ENCODE measurements at regions not wholly inside any gene's neighbourhood (a gene's known extent, or its start where the extent isn't known, plus 50 kb on each side); places are given as distances from the start of the nearest gene placed in this dataset.

GRCh38 chr5:17436350-17436749 is 61.7 kb upstream of the TAF11L2 start:
- intact Hi-C loops (cut with DNase I; ENCODE audit: low total_unique reads), result no loop called here
- H3K36me3 ChIP-seq, result no peaks in the 10 kb centered on the region
- no peak for DNase-seq
- H3K4me1 ChIP-seq, result peaks cover 0 to 32% (median 18%) of the 10 kb centered on the region in 6 donors
- no peaks in the 10 kb centered on the region for H3K27me3 ChIP-seq (replicated peaks in 1 of 7)
- H3K27ac ChIP-seq, result peak overlapping the region; percentile 32 to 92 (median 88)
- TF ChIP-seq POLR2AphosphoS5 (IDR thresholded peaks at IDR 0.05), result no peak
- TF ChIP-seq CTCF (IDR thresholded peaks at IDR 0.05 in 8 of 11, conservative IDR thresholded peaks at IDR 0.05 in 3 of 11), result no peak
- no peak for TF ChIP-seq POLR2A (IDR thresholded peaks at IDR 0.05)
- 10 to 26% (median 18%) methylated on average over 4 of the region's 4 CpGs for WGBS, 5 donors
- peak overlapping the region in 7 of 8 donors; percentile 4 to 60 (median 9) for H3K4me3 ChIP-seq
- H3K9me3 ChIP-seq, result peaks cover 0 to 29% (median 19%) of the 10 kb centered on the region in 8 donors

GRCh38 chr5:17436761-17437221 is 61.2 kb upstream of the TAF11L2 start:
- intact Hi-C loops (cut with DNase I; ENCODE audit: low total_unique reads), result no loop called here
- H3K4me3 ChIP-seq, result peak overlapping the region in 7 of 8 donors; percentile 4 to 60 (median 9)
- peak overlapping the region; percentile 32 to 92 (median 88) for H3K27ac ChIP-seq
- TF ChIP-seq POLR2A (IDR thresholded peaks at IDR 0.05) (no peak), POLR2AphosphoS5 (IDR thresholded peaks at IDR 0.05) (peak in 1 of 3 donors; percentile 42)
- H3K9me3 ChIP-seq, result peaks cover 0 to 30% (median 21%) of the 10 kb centered on the region in 8 donors
- H3K36me3 ChIP-seq, result no peaks in the 10 kb centered on the region
- no peaks in the 10 kb centered on the region for H3K27me3 ChIP-seq (replicated peaks in 1 of 7)
- no peak for DNase-seq
- H3K4me1 ChIP-seq, result peaks cover 0 to 32% (median 18%) of the 10 kb centered on the region in 6 donors
- WGBS, 5 donors, result 12 to 20% (median 16%) methylated on average over 4 of the region's 4 CpGs

GRCh38 chr5:17438027-17438426 is 60.0 kb upstream of the TAF11L2 start:
- peaks cover 0 to 32% (median 18%) of the 10 kb centered on the region in 6 donors for H3K4me1 ChIP-seq
- intact Hi-C loops (cut with DNase I; ENCODE audit: low total_unique reads), result no loop called here
- H3K4me3 ChIP-seq, result peak overlapping the region in 1 of 8 donors; percentile 60
- H3K36me3 ChIP-seq, result no peaks in the 10 kb centered on the region
- no peak for DNase-seq
- H3K9me3 ChIP-seq, result peaks cover 0 to 30% (median 21%) of the 10 kb centered on the region in 8 donors
- TF ChIP-seq POLR2AphosphoS5 (IDR thresholded peaks at IDR 0.05) (no peak), POLR2A (IDR thresholded peaks at IDR 0.05) (no peak), CTCF (IDR thresholded peaks at IDR 0.05 in 8 of 11, conservative IDR thresholded peaks at IDR 0.05 in 3 of 11) (no peak)
- H3K27ac ChIP-seq, result peak overlapping the region in 7 of 8 donors; percentile 78 to 92 (median 89)
- H3K27me3 ChIP-seq (replicated peaks in 1 of 7), result no peaks in the 10 kb centered on the region
- WGBS, 5 donors, result 93 to 95% (median 94%) methylated on average over 4 of the region's 4 CpGs

GRCh38 chr5:17439956-17440355 is 58.1 kb upstream of the TAF11L2 start:
- Histone ChIP-seq H3K4me3 (no peak overlapping the region), H3K9me3 (peaks cover 0 to 30% (median 21%) of the 10 kb centered on the region in 8 donors), H3K36me3 (no peaks in the 10 kb centered on the region), H3K27ac (no peak overlapping the region), H3K27me3 (replicated peaks in 1 of 7) (no peaks in the 10 kb centered on the region), H3K4me1 (peaks cover 0 to 32% (median 18%) of the 10 kb centered on the region in 6 donors)
- DNase-seq, result no peak
- no peak for TF ChIP-seq POLR2AphosphoS5 (IDR thresholded peaks at IDR 0.05)
- TF ChIP-seq CTCF (IDR thresholded peaks at IDR 0.05 in 8 of 11, conservative IDR thresholded peaks at IDR 0.05 in 3 of 11), result no peak
- no peak for TF ChIP-seq POLR2A (IDR thresholded peaks at IDR 0.05)
- intact Hi-C loops (cut with DNase I; ENCODE audit: low total_unique reads), result no loop called here
